OCI-LY1 (cell line): ENCODE measurements at regions not wholly inside any gene's neighbourhood (a gene's known extent, or its start where the extent isn't known, plus 50 kb on each side); places are given as distances from the start of the nearest gene placed in this dataset.

Experiments used
- H2AFZ ChIP-seq: fragments of 200-600 bp; sonication (generic), shearing (Covaris generic); 2 replicates; pipeline ENCODE4 v1.6.0; 2014; ENCODE audit warnings: antibody characterized with exemption, mild to moderate bottlenecking, low read length
- H3F3A ChIP-seq: fragments of 200-600 bp; sonication (generic), shearing (Covaris generic); 2 replicates; pipeline ENCODE4 v1.6.0; 2014; ENCODE audit warnings: mild to moderate bottlenecking, antibody characterized with exemption, low read length, moderate library complexity; ENCODE audit not compliant: insufficient read depth
- H3K27ac ChIP-seq: fragments of 200-600 bp; sonication (generic); 2 replicates; pipeline ENCODE4 v1.5.1; 2014; ENCODE audit warnings: low read length, mixed run types, mild to moderate bottlenecking, low read depth; ENCODE audit not compliant: poor library complexity, severe bottlenecking
- H3K27me3 ChIP-seq: fragments of 200-600 bp; sonication (generic); 2 replicates; pipeline ENCODE4 v1.6.0; 2014; ENCODE audit warnings: antibody characterized with exemption, mild to moderate bottlenecking, low read length, moderate library complexity; ENCODE audit not compliant: insufficient read depth
- H3K36me3 ChIP-seq: fragments of 200-600 bp; sonication (generic); 2 replicates; pipeline ENCODE4 v1.6.1; 2014; ENCODE audit warnings: mild to moderate bottlenecking, antibody characterized with exemption, low read length, moderate library complexity, mixed read lengths; ENCODE audit not compliant: insufficient read depth
- H3K4me1 ChIP-seq: fragments of 200-600 bp; sonication (generic); 2 replicates; pipeline ENCODE4 v1.5.1; 2014; ENCODE audit warnings: mild to moderate bottlenecking, low read length, moderate library complexity; ENCODE audit not compliant: insufficient read depth, severe bottlenecking
- H3K4me2 ChIP-seq: fragments of 200-600 bp; sonication (generic), shearing (Covaris generic); 2 replicates; pipeline ENCODE4 v1.6.1; 2014; ENCODE audit warnings: low read length
- H3K4me3 ChIP-seq: fragments of 200-600 bp; sonication (generic); 2 replicates; pipeline ENCODE4 v1.5.1; 2014; ENCODE audit warnings: low read length, low read depth, mild to moderate bottlenecking, mixed read lengths; ENCODE audit not compliant: poor library complexity, severe bottlenecking
- H3K79me2 ChIP-seq: fragments of 200-600 bp; shearing (Covaris generic); 2 replicates; pipeline ENCODE4 v1.6.1; 2016; ENCODE audit warnings: mixed run types, low read length, mixed read lengths; ENCODE audit not compliant: insufficient read depth
- H3K9ac ChIP-seq: fragments of 200-600 bp; sonication (generic), shearing (Covaris generic); 2 replicates; pipeline ENCODE4 v1.6.1; 2014; ENCODE audit warnings: mild to moderate bottlenecking, low read length, mixed read lengths
- H3K9me2 ChIP-seq: fragments of 200-600 bp; sonication (generic), shearing (Covaris generic); 2 replicates; pipeline ENCODE4 v1.6.1; 2014; ENCODE audit warnings: low read depth, mild to moderate bottlenecking, low read length, mixed read lengths
- H3K9me3 ChIP-seq: fragments of 200-600 bp; shearing (Covaris generic); 2 replicates; pipeline ENCODE4 v1.6.1; 2014; ENCODE audit warnings: low read length, mixed read lengths
- H4K20me1 ChIP-seq: fragments of 200-600 bp; sonication (generic), shearing (Covaris generic); 2 replicates; pipeline ENCODE4 v1.6.0; 2016; ENCODE audit warnings: mild to moderate bottlenecking, low read length; ENCODE audit not compliant: insufficient read depth
- EZH2 ChIP-seq: fragments of 200-600 bp; sonication (generic), shearing (Covaris generic); IDR thresholded peaks from 2 replicates; pipeline ENCODE4 v1.8.0; 2017; ENCODE audit warnings: borderline replicate concordance, mixed run types, mild to moderate bottlenecking, antibody characterized with exemption, low read length, moderate library complexity, mixed read lengths
- TF ChIP-seq, protein P1 (sequence below): fragments of 200-600 bp; sonication (generic), shearing (Covaris generic); IDR thresholded peaks from 2 replicates; pipeline ENCODE4 v1.5.1; 2017; ENCODE audit warnings: mild to moderate bottlenecking, antibody characterized with exemption, low read length, moderate library complexity, mixed read lengths

DNA sequence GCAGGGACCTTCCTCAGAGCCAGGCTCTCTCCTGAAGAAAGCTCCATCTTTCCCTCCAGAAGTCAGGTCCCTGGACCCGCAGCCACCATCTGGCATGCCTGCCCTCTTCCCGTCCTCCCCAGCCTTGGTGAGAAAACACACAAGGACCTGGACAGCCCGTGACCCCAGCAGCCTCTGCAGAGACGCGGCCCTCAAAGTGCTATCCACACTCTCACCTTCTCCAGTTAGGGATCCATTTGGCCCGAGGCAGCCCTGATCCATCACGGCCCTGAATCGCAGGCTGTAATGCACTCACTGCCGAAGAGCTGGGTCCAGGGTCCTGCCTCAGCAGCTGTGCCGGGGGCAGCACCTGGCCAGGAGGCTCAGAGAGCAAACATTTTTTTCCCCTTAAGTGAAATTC, 185.1 kb downstream of the OLFM1 start:
- Histone ChIP-seq H3K9me3 (no peaks in the 10 kb centered on the region), H3K27ac (no peak overlapping the region), H3K4me3 (no peak overlapping the region), H3K4me1 (no peaks in the 10 kb centered on the region), H3K79me2 (no peaks in the 10 kb centered on the region), H4K20me1 (no peaks in the 10 kb centered on the region), H3K4me2 (no peak overlapping the region), H2AFZ (no peak overlapping the region), H3F3A (no peaks in the 10 kb centered on the region), H3K9me2 (no peaks in the 10 kb centered on the region), H3K27me3 (peaks cover 6% of the 10 kb centered on the region; the same call in 1 of the 2 replicates), H3K9ac (no peak overlapping the region), H3K36me3 (no peaks in the 10 kb centered on the region)
- TF ChIP-seq EZH2: no peak
- TF ChIP-seq, protein P1, sequence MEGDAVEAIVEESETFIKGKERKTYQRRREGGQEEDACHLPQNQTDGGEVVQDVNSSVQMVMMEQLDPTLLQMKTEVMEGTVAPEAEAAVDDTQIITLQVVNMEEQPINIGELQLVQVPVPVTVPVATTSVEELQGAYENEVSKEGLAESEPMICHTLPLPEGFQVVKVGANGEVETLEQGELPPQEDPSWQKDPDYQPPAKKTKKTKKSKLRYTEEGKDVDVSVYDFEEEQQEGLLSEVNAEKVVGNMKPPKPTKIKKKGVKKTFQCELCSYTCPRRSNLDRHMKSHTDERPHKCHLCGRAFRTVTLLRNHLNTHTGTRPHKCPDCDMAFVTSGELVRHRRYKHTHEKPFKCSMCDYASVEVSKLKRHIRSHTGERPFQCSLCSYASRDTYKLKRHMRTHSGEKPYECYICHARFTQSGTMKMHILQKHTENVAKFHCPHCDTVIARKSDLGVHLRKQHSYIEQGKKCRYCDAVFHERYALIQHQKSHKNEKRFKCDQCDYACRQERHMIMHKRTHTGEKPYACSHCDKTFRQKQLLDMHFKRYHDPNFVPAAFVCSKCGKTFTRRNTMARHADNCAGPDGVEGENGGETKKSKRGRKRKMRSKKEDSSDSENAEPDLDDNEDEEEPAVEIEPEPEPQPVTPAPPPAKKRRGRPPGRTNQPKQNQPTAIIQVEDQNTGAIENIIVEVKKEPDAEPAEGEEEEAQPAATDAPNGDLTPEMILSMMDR: no peak

DNA sequence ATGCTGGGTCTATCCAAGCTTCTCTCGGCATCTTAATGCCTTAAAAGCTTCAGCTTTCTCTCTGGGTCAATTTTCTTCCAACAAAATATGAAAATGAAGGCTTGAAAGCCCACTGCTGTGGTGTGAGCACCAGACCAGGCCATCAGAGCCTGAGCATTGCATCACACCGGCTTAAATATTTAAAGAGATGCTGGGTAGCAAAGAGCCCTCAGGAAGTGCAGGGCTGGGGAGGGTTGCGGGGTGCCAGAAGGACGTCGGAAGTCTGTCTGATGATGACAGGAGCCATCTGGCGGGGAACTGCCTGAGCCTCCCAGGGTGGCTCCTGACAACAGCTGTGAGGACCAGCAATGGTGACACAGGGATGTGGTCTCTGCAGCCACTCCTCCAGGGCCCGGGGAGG, 185.5 kb downstream of the OLFM1 start:
- Histone ChIP-seq H3F3A (no peaks in the 10 kb centered on the region), H3K4me3 (no peak overlapping the region), H3K9me2 (no peaks in the 10 kb centered on the region), H3K9ac (no peak overlapping the region), H3K36me3 (no peaks in the 10 kb centered on the region), H3K4me2 (no peak overlapping the region), H4K20me1 (no peaks in the 10 kb centered on the region), H3K27ac (no peak overlapping the region), H2AFZ (no peak overlapping the region), H3K79me2 (no peaks in the 10 kb centered on the region), H3K9me3 (no peaks in the 10 kb centered on the region), H3K4me1 (no peaks in the 10 kb centered on the region), H3K27me3 (peaks cover 10% of the 10 kb centered on the region; the same call in 1 of the 2 replicates)
- TF ChIP-seq, protein P1: no peak
- TF ChIP-seq EZH2: no peak

DNA sequence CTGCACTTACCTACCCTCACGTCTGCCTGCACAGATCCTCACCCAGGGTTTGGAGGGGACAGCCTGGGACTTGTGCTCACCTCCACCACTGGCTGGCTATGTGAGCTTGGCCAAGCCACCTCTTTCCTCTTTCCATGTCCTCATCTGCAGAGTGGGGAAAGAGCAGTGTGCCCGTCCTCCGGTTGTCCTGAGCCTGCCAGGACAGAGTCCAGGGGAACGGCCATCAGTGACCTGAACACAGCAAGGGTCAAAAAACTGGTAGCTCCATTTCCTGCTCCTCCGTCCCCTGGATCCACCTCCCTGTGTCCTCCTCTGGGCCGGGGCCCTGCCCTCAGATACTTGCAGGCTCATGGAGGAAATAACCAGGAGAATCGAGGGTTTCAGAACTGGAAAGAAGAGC, 187.7 kb downstream of the OLFM1 start:
- H3K79me2 ChIP-seq: no peaks in the 10 kb centered on the region
- H3K9me2 ChIP-seq: no peaks in the 10 kb centered on the region
- no peaks in the 10 kb centered on the region for H3K9me3 ChIP-seq
- H2AFZ ChIP-seq: no peak overlapping the region
- no peak overlapping the region for H3K27ac ChIP-seq
- H4K20me1 ChIP-seq: no peaks in the 10 kb centered on the region
- no peaks in the 10 kb centered on the region for H3K4me1 ChIP-seq
- TF ChIP-seq, protein P1: no peak
- TF ChIP-seq EZH2: no peak
- no peak overlapping the region for H3K4me2 ChIP-seq
- no peak overlapping the region for H3K4me3 ChIP-seq
- H3K9ac ChIP-seq: no peak overlapping the region
- H3F3A ChIP-seq: no peaks in the 10 kb centered on the region
- no peaks in the 10 kb centered on the region for H3K36me3 ChIP-seq
- peaks cover 11% of the 10 kb centered on the region; the same call in 1 of the 2 replicates for H3K27me3 ChIP-seq
